GM18870 (cell line): ENCODE measurements at regions not wholly inside any gene's neighbourhood (a gene's known extent, or its start where the extent isn't known, plus 50 kb on each side); places are given as distances from the start of the nearest gene placed in this dataset.

Source experiments
- ATAC-seq: cut with Tn5 transposase; IDR thresholded peaks from one replicate; pipeline ENCODE4 v1.9.1; 2021; ENCODE audit warnings: moderate library complexity; ENCODE audit not compliant: unreplicated experiment

GRCh38 chr10:84770824-84771223, 442.4 kb downstream of the CCSER2 start:
- ATAC-seq, result no peak

GRCh38 chr10:84783386-84783785, 455.0 kb downstream of the CCSER2 start:
- ATAC-seq, result peak; percentile 72

- ATAC-seq, result no peak
Measured at GRCh38 chr10:84783909-84784308, 455.5 kb downstream of the CCSER2 start.

GRCh38 chr10:84784749-84785148, 456.4 kb downstream of the CCSER2 start:
- no peak for ATAC-seq

- no peak for ATAC-seq
Measured at GRCh38 chr10:84789026-84789425, 460.6 kb downstream of the CCSER2 start.

- no peak for ATAC-seq
Measured at GRCh38 chr10:84798312-84798711, 469.9 kb downstream of the CCSER2 start.

GRCh38 chr10:84801156-84801555, 472.8 kb downstream of the CCSER2 start:
- ATAC-seq, result no peak

- ATAC-seq, result no peak
Measured at GRCh38 chr10:84801916-84802315, 473.5 kb downstream of the CCSER2 start.

GRCh38 chr10:84805149-84805548, 476.8 kb downstream of the CCSER2 start:
- no peak for ATAC-seq

- ATAC-seq, result no peak
Measured at GRCh38 chr10:84811113-84811512, 482.7 kb downstream of the CCSER2 start.

GRCh38 chr10:84818961-84819360, 490.6 kb downstream of the CCSER2 start:
- ATAC-seq, result no peak

GRCh38 chr10:84820120-84820519, 491.7 kb downstream of the CCSER2 start:
- ATAC-seq, result no peak

- ATAC-seq, result no peak
Measured at GRCh38 chr10:84820596-84820995, 492.2 kb downstream of the CCSER2 start.

GRCh38 chr10:84822931-84823630, 494.7 kb downstream of the CCSER2 start:
- no peak for ATAC-seq

GRCh38 chr10:84824525-84824924, 496.1 kb downstream of the CCSER2 start:
- no peak for ATAC-seq

GRCh38 chr10:84825330-84825729, 496.9 kb downstream of the CCSER2 start:
- ATAC-seq, result no peak

- ATAC-seq, result no peak
Measured at GRCh38 chr10:84826704-84827103, 498.3 kb downstream of the CCSER2 start.

- no peak for ATAC-seq
Measured at GRCh38 chr10:84829131-84829530, 500.7 kb downstream of the CCSER2 start.

GRCh38 chr10:84837041-84837812, 508.8 kb downstream of the CCSER2 start:
- ATAC-seq, result no peak

- no peak for ATAC-seq
Measured at GRCh38 chr10:84837877-84838276, 509.5 kb downstream of the CCSER2 start.

GRCh38 chr10:84838851-84839250, 510.5 kb downstream of the CCSER2 start:
- ATAC-seq, result no peak

GRCh38 chr10:84842593-84842992, 514.2 kb downstream of the CCSER2 start:
- ATAC-seq, result no peak
